ENCODE measurements at regions not wholly inside any gene's neighbourhood (a gene's known extent, or its start where the extent isn't known, plus 50 kb on each side); places are given as distances from the start of the nearest gene placed in this dataset.

- DNase-seq (no peak), ATAC-seq (no peak)
- in situ Hi-C loops (cut with MboI; ENCODE audit: low sequenced_read_pairs in 4 of 4) (no loop called here), intact Hi-C loops (cut with DNase I; ENCODE audit: low total_unique reads) (no loop called here)
- no peaks in the 10 kb centered on the region for H3K9me3 ChIP-seq
- H3K4me3 ChIP-seq = no peak overlapping the region
- no peak overlapping the region for H3K27ac ChIP-seq
- H3K4me1 ChIP-seq = no peaks in the 10 kb centered on the region
- no peaks in the 10 kb centered on the region for H3K27me3 ChIP-seq
- H3K36me3 ChIP-seq = no peaks in the 10 kb centered on the region
- no peak for TF ChIP-seq CTCF (IDR thresholded peaks at IDR 0.05 in 4 of 5, conservative IDR thresholded peaks at IDR 0.05 in 1 of 5)
Observed at GRCh38 chrX:43580621-43581020, 75.5 kb upstream of the MAOA start.

GRCh38 chrX:43581167-43581566 is 74.9 kb upstream of the MAOA start:
- DNase-seq (no peak), ATAC-seq (no peak)
- Histone ChIP-seq H3K36me3 (no peaks in the 10 kb centered on the region), H3K4me3 (no peak overlapping the region), H3K27ac (peak overlapping the region in 2 of 4 donors; percentile 58 to 76), H3K27me3 (no peaks in the 10 kb centered on the region), H3K9me3 (no peaks in the 10 kb centered on the region), H3K4me1 (no peaks in the 10 kb centered on the region)
- in situ Hi-C loops (cut with MboI; ENCODE audit: low sequenced_read_pairs in 4 of 4) (no loop called here), intact Hi-C loops (cut with DNase I; ENCODE audit: low total_unique reads) (no loop called here)
- TF ChIP-seq POLR2A (IDR thresholded peaks at IDR 0.05) (no peak), CTCF (IDR thresholded peaks at IDR 0.05 in 4 of 5, conservative IDR thresholded peaks at IDR 0.05 in 1 of 5) (no peak)

GRCh38 chrX:43581888-43582539 is 74.1 kb upstream of the MAOA start:
- TF ChIP-seq CTCF (IDR thresholded peaks at IDR 0.05 in 4 of 5, conservative IDR thresholded peaks at IDR 0.05 in 1 of 5) (no peak), POLR2A (IDR thresholded peaks at IDR 0.05) (no peak)
- intact Hi-C loops (cut with DNase I; ENCODE audit: low total_unique reads) = no loop called here
- in situ Hi-C loops (cut with MboI; ENCODE audit: low sequenced_read_pairs in 4 of 4) = no loop called here
- H3K9me3 ChIP-seq = no peaks in the 10 kb centered on the region
- H3K27me3 ChIP-seq = no peaks in the 10 kb centered on the region
- ATAC-seq = peak; percentile 78 to 95
- H3K27ac ChIP-seq = peak overlapping the region in 3 of 4 donors; percentile 7 to 76 (median 58)
- no peaks in the 10 kb centered on the region for H3K36me3 ChIP-seq
- H3K4me3 ChIP-seq = no peak overlapping the region
- DNase-seq = peak in 1 of 2 donors; percentile 41
- H3K4me1 ChIP-seq = no peaks in the 10 kb centered on the region

GRCh38 chrX:43582540-43582913 is 73.6 kb upstream of the MAOA start:
- Histone ChIP-seq H3K36me3 (no peaks in the 10 kb centered on the region), H3K27me3 (no peaks in the 10 kb centered on the region), H3K4me3 (no peak overlapping the region), H3K9me3 (no peaks in the 10 kb centered on the region), H3K4me1 (no peaks in the 10 kb centered on the region), H3K27ac (peak overlapping the region; percentile 7 to 76 (median 34))
- intact Hi-C loops (cut with DNase I; ENCODE audit: low total_unique reads) (no loop called here), in situ Hi-C loops (cut with MboI; ENCODE audit: low sequenced_read_pairs in 4 of 4) (no loop called here)
- ATAC-seq = peak in 1 of 2 donors; percentile 43
- no peak for DNase-seq
- TF ChIP-seq CTCF (IDR thresholded peaks at IDR 0.05 in 4 of 5, conservative IDR thresholded peaks at IDR 0.05 in 1 of 5) (no peak), POLR2A (IDR thresholded peaks at IDR 0.05) (no peak)

- intact Hi-C loops (cut with DNase I; ENCODE audit: low total_unique reads) (loop anchor here (5.0 kb wide), 1 partner anchor 71 kb away; the partner anchor contains the start of gene MAOA), in situ Hi-C loops (cut with MboI; ENCODE audit: low sequenced_read_pairs in 4 of 4) (no loop called here)
Observed at GRCh38 chrX:43585922-43586321, 70.2 kb upstream of the MAOA start.

More at GRCh38 chrX:43585922-43586321, 70.2 kb upstream of the MAOA start:
- no peak for TF ChIP-seq POLR2A (IDR thresholded peaks at IDR 0.05)
- no peak for TF ChIP-seq CTCF (IDR thresholded peaks at IDR 0.05 in 4 of 5, conservative IDR thresholded peaks at IDR 0.05 in 1 of 5)
- no peaks in the 10 kb centered on the region for H3K9me3 ChIP-seq
- no peak for DNase-seq
- no peak overlapping the region for H3K4me3 ChIP-seq
- H3K36me3 ChIP-seq = no peaks in the 10 kb centered on the region
- no peak overlapping the region for H3K27ac ChIP-seq
- H3K4me1 ChIP-seq = peaks cover 0 to 5% of the 10 kb centered on the region in 2 donors
- no peaks in the 10 kb centered on the region for H3K27me3 ChIP-seq
- no peak for ATAC-seq
